ENCODE measurements at regions not wholly inside any gene's neighbourhood (a gene's known extent, or its start where the extent isn't known, plus 50 kb on each side); places are given as distances from the start of the nearest gene placed in this dataset.

- no peaks in the 10 kb centered on the region for H3K36me3 ChIP-seq
- H3K27ac ChIP-seq: no peak overlapping the region
- peaks cover 0 to 7% (median 0%) of the 10 kb centered on the region in 4 donors for H3K4me1 ChIP-seq
- H3K27me3 ChIP-seq: peaks cover 0 to 73% of the 10 kb centered on the region in 2 donors
- TF ChIP-seq, protein P1, sequence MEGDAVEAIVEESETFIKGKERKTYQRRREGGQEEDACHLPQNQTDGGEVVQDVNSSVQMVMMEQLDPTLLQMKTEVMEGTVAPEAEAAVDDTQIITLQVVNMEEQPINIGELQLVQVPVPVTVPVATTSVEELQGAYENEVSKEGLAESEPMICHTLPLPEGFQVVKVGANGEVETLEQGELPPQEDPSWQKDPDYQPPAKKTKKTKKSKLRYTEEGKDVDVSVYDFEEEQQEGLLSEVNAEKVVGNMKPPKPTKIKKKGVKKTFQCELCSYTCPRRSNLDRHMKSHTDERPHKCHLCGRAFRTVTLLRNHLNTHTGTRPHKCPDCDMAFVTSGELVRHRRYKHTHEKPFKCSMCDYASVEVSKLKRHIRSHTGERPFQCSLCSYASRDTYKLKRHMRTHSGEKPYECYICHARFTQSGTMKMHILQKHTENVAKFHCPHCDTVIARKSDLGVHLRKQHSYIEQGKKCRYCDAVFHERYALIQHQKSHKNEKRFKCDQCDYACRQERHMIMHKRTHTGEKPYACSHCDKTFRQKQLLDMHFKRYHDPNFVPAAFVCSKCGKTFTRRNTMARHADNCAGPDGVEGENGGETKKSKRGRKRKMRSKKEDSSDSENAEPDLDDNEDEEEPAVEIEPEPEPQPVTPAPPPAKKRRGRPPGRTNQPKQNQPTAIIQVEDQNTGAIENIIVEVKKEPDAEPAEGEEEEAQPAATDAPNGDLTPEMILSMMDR (IDR thresholded peaks at IDR 0.05): no peak
- intact Hi-C loops (cut with DNase I; ENCODE audit: low total_unique reads): no loop called here
- no peaks in the 10 kb centered on the region for H3K9me3 ChIP-seq
- H3K4me3 ChIP-seq: no peak overlapping the region
- peak in 1 of 2 donors; percentile 41 for DNase-seq
Measured at GRCh38 chr14:104277416-104278213, 139.2 kb downstream of the KIF26A start.

GRCh38 chr14:104278214-104278534 lies 139.8 kb downstream of the KIF26A start:
- intact Hi-C loops (cut with DNase I; ENCODE audit: low total_unique reads): no loop called here
- peak in 1 of 2 donors; percentile 33 for DNase-seq
- TF ChIP-seq, protein P1 (IDR thresholded peaks at IDR 0.05): no peak

GRCh38 chr14:104280085-104280901 lies 141.9 kb downstream of the KIF26A start:
- Histone ChIP-seq H3K4me1 (peaks cover 0 to 4% (median 0%) of the 10 kb centered on the region in 4 donors), H3K27ac (no peak overlapping the region), H3K4me3 (no peak overlapping the region), H3K27me3 (peaks cover 0 to 82% of the 10 kb centered on the region in 2 donors), H3K9me3 (no peaks in the 10 kb centered on the region), H3K36me3 (no peaks in the 10 kb centered on the region)
- TF ChIP-seq, protein P1 (IDR thresholded peaks at IDR 0.05): no peak
- peak in 1 of 2 donors; percentile 49 for DNase-seq
- intact Hi-C loops (cut with DNase I; ENCODE audit: low total_unique reads): no loop called here

More at GRCh38 chr14:104278214-104278534, 139.8 kb downstream of the KIF26A start:
- Histone ChIP-seq H3K4me1 (peaks cover 0 to 7% (median 0%) of the 10 kb centered on the region in 4 donors), H3K9me3 (no peaks in the 10 kb centered on the region), H3K4me3 (no peak overlapping the region), H3K27me3 (peaks cover 0 to 79% of the 10 kb centered on the region in 2 donors), H3K36me3 (no peaks in the 10 kb centered on the region), H3K27ac (no peak overlapping the region)

DNA sequence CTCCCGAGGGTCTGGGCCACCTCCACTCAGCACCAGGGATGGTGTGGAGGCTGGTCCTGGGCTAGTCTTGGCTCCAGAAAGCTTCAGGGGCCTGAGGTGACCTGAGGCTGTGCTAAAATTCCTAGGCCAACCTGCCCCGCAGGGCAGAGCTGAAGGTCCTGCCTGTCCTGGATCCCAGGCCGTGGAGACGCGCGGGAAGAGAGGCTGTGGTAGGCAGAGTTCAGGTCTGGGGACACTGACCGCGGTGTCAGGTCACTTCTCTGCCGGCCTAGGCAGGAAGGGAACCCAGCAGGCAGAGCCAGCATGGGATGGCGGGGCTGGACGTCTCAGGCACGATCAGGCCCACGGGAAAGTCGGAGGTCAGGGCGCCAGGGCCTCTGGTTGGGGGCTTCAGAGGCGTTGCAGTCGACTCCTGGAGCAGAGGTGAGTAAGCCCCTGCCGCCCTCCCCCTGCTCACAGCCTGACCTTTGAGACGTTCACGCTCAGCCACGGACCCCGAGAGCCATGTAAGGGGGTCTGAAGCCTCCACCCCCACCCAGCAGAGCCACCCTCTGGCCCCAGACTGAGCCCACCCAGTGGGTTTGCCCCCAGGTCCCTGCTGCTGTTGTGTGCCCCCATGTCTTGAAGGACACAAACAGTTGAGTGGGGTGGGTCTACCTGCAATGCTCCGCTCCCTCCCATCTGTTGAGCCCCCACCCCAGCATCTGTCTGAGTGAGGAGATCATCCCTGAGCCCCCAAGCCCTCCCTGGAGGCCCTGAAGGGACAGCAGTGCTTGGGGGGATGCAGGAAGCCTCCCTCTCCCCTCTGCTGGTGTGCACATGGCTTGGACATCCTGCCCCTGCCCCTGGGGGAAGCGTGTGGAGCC lies 142.7 kb downstream of the KIF26A start:
- Histone ChIP-seq H3K27ac (no peak overlapping the region), H3K9me3 (no peaks in the 10 kb centered on the region), H3K36me3 (no peaks in the 10 kb centered on the region), H3K4me1 (no peaks in the 10 kb centered on the region), H3K4me3 (no peak overlapping the region), H3K27me3 (peaks cover 0 to 76% of the 10 kb centered on the region in 2 donors)
- DNase-seq: peak in 1 of 2 donors; percentile 48
- intact Hi-C loops (cut with DNase I; ENCODE audit: low total_unique reads): no loop called here
- TF ChIP-seq, protein P1 (IDR thresholded peaks at IDR 0.05): no peak

DNA sequence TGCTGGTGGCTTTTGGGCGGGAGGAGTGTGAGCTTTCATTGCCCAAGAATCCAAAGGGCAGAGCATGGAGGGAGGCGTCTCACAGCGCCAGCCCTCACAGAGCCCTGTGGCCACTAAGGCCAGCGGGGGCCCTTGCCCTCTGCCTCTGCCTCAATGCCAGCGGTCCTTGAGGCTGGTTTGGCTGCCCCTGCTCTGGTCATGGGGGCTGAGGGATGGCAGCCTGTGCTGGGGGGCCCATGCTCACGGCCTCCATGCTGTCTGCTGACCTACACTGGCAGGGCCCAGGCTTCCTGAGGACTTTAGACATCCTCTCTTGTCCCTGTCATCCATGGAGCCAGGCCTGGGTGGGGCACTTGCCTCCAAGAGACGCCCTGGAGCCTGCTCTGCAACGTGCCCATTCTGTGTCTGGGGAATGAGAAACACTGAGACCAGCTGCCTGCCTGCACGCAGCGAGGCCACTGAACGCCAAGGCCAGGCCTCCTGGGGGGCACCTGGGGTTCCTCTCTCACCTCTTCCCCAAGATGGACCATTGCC lies 143.4 kb downstream of the KIF26A start:
- Histone ChIP-seq H3K27me3 (peaks cover 0 to 71% of the 10 kb centered on the region in 2 donors), H3K4me1 (no peaks in the 10 kb centered on the region), H3K36me3 (no peaks in the 10 kb centered on the region), H3K4me3 (no peak overlapping the region), H3K9me3 (no peaks in the 10 kb centered on the region), H3K27ac (no peak overlapping the region)
- DNase-seq: peak in 1 of 2 donors; percentile 59
- TF ChIP-seq, protein P1 (IDR thresholded peaks at IDR 0.05): no peak
- intact Hi-C loops (cut with DNase I; ENCODE audit: low total_unique reads): no loop called here

All from tibial artery (tissue), 4 donors.